Heart left ventricle (tissue), 16 donors: ENCODE measurements at regions not wholly inside any gene's neighbourhood (a gene's known extent, or its start where the extent isn't known, plus 50 kb on each side); places are given as distances from the start of the nearest gene placed in this dataset.

Source experiments
- ATAC-seq, 4 donors: fragments of 200-7000 bp; cut with Tn5 transposase; one replicate each; pipeline ENCODE4 v1.9.1; 2020 to 2022; ENCODE audit warnings: moderate library complexity in 4 of 4, mild to moderate bottlenecking in 3 of 4, moderate number of reproducible peaks in 1 of 4
- DNase-seq, 5 donors: peaks; one replicate each; pipeline ENCODE4 v3.0.0-alpha.2; 2020
- H3K27ac ChIP-seq, 12 donors: fragments of 200-600 bp; sonication (generic) in 4 of 12; one replicate each; pipeline versions ENCODE4 v1.5.0 to v1.8.0; 2016 to 2022; ENCODE audit warnings: mild to moderate bottlenecking in 2 of 12
- H3K27me3 ChIP-seq, 9 donors: fragments of 200-600 bp; sonication (generic) in 2 of 9; one replicate each; pipeline versions ENCODE4 v1.5.1 to v1.8.0; 2016 to 2022; ENCODE audit warnings: mild to moderate bottlenecking in 3 of 9
- H3K36me3 ChIP-seq, 9 donors: fragments of 200-600 bp; sonication (generic) in 2 of 9; one replicate each; pipeline versions ENCODE4 v1.5.0 to v1.8.0; 2018 to 2022; ENCODE audit warnings: mild to moderate bottlenecking in 2 of 9
- H3K4me1 ChIP-seq, 12 donors: fragments of 200-600 bp; sonication (generic) in 4 of 12; one replicate each; pipeline versions ENCODE4 v1.5.0 to v1.8.0; 2016 to 2022; ENCODE audit warnings: mild to moderate bottlenecking in 3 of 12
- H3K4me3 ChIP-seq, 12 donors: fragments of 200-600 bp; sonication (generic) in 4 of 12; one replicate each; pipeline versions ENCODE4 v1.5.0 to v1.8.0; 2017 to 2022; ENCODE audit warnings: mild to moderate bottlenecking in 9 of 12, moderate library complexity in 4 of 12
- H3K9me3 ChIP-seq, 12 donors: fragments of 200-600 bp; sonication (generic) in 4 of 12; one replicate each; pipeline versions ENCODE4 v1.5.0 to v1.8.0; 2016 to 2022; ENCODE audit warnings: mild to moderate bottlenecking in 1 of 12
- POLR2A ChIP-seq, 2 donors: fragments of 450-650 bp; IDR thresholded peaks; one replicate each; pipeline ENCODE4 v1.6.1; 2017; ENCODE audit warnings: antibody characterized with exemption in 2 of 2, mild to moderate bottlenecking in 2 of 2, moderate library complexity in 2 of 2
- WGBS, 4 donors: extraction: QIAGEN DNeasy Blood & Tissue Kit in 2 of 4; methylation state at CpG; one replicate each; pipeline versions ENCODE4 v1.1.5 to v1.1.7; 2013 to 2018; 5-methylcytosine and 5-hydroxymethylcytosine counted together
- intact Hi-C, 10 donors: fragments of 100-400 bp; cut with DNase I; formaldehyde crosslinking; loops; one replicate each; pipeline versions ENCODE4 v1.11.1 to v1.14.2; 2022
- TF ChIP-seq, protein P1 (sequence below), 12 donors: fragments of 200-600 bp; sonication (generic) in 4 of 12; IDR thresholded peaks; one replicate each; pipeline versions ENCODE4 v1.5.0 to v1.8.0; 2018 to 2022; ENCODE audit warnings: antibody characterized with exemption in 12 of 12, mild to moderate bottlenecking in 5 of 12
- donor health status: ischemic (EF 13 %, LVEDD 7.1; RV severe dilation, severe dysfunction).
- donor health status: healthy with polysubstance abuse.
- donor health status: DM: no; HTN: yes; CAD: no.
- donor health status: DM: no; HTN: no; CAD: no.
- donor health status: ischemic (EF 25% LVEDD 6.9; RV normal size, moderate dysfunction).
- donor health status: ischemic (EF 25% LVEDD 5.7; RV mildly dilated, moderate dysfunction).
- donor health status: healthy.
- donor health status: DM: yes; HTN: yes; CAD: no.
- donor health status: ischemic (EF 35%, LVEDD 5.7; RV mildly dilated, moderate dysfunction).
- donor health status: nonischemic (EF 11% LVEDD 7.7; RV severe dilation, severe dysfunction).
- donor health status: DM: yes; HTN: yes; CAD: no.
- donor health status: PGD.
- donor health status: ischemic (EF 29% LVEDD 5.4; RV normal size, mild dysfunction).
- donor health status: nonischemic (EF 23%, LVEDD 6.1; RV moderate dilation, normal function).

- Histone ChIP-seq H3K36me3 (no peaks in the 10 kb centered on the region), H3K4me3 (no peak overlapping the region), H3K27me3 (no peaks in the 10 kb centered on the region), H3K27ac (no peak overlapping the region), H3K9me3 (no peaks in the 10 kb centered on the region), H3K4me1 (peaks cover 0 to 4% (median 0%) of the 10 kb centered on the region in 12 donors)
- intact Hi-C loops, result no loop called here
- no peak for ATAC-seq
- WGBS, 4 donors, result 85 to 90% (median 87%) methylated on average over 14 of the region's 14 CpGs
- TF ChIP-seq, protein P1, sequence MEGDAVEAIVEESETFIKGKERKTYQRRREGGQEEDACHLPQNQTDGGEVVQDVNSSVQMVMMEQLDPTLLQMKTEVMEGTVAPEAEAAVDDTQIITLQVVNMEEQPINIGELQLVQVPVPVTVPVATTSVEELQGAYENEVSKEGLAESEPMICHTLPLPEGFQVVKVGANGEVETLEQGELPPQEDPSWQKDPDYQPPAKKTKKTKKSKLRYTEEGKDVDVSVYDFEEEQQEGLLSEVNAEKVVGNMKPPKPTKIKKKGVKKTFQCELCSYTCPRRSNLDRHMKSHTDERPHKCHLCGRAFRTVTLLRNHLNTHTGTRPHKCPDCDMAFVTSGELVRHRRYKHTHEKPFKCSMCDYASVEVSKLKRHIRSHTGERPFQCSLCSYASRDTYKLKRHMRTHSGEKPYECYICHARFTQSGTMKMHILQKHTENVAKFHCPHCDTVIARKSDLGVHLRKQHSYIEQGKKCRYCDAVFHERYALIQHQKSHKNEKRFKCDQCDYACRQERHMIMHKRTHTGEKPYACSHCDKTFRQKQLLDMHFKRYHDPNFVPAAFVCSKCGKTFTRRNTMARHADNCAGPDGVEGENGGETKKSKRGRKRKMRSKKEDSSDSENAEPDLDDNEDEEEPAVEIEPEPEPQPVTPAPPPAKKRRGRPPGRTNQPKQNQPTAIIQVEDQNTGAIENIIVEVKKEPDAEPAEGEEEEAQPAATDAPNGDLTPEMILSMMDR (IDR thresholded peaks at IDR 0.05), result no peak
- no peak for TF ChIP-seq POLR2A (IDR thresholded peaks at IDR 0.05)
- DNase-seq, result no peak
Measured at GRCh38 chr6:158920311-158920905, 79.6 kb downstream of the RSPH3 start.

GRCh38 chr6:158919865-158920264 lies 80.1 kb downstream of the RSPH3 start:
- intact Hi-C loops, result no loop called here
- DNase-seq (no peak), ATAC-seq (no peak)
- H3K4me1 ChIP-seq, result peaks cover 0 to 4% (median 0%) of the 10 kb centered on the region in 12 donors
- TF ChIP-seq, protein P1 (IDR thresholded peaks at IDR 0.05), result no peak
- TF ChIP-seq POLR2A (IDR thresholded peaks at IDR 0.05), result no peak
- 86 to 97% (median 93%) methylated on average over 3 of the region's 3 CpGs for WGBS, 4 donors
- H3K27ac ChIP-seq, result no peak overlapping the region
- no peak overlapping the region for H3K4me3 ChIP-seq
- H3K27me3 ChIP-seq, result no peaks in the 10 kb centered on the region
- no peaks in the 10 kb centered on the region for H3K9me3 ChIP-seq
- no peaks in the 10 kb centered on the region for H3K36me3 ChIP-seq

DNA sequence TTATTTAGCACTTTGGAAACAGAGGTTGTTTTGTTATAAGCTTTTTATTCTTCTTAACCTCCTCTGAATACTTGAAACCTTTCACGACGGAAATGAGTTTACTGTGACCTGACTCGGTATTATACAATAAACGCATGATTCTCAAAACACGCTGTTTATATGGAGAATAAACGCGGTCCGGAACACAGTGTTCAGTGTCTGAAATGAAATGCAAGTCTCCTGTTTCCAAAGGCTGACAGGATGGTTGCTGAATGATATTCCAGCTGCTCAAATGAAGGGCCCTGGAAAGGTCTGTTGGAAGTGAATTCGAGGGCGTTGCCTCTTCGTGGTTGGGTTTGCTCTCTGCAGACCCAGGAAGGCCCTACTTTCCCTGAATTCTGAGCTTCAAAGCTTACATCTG lies 83.4 kb downstream of the RSPH3 start:
- Histone ChIP-seq H3K4me1 (peaks cover 0 to 9% (median 0%) of the 10 kb centered on the region in 12 donors), H3K4me3 (no peak overlapping the region), H3K36me3 (no peaks in the 10 kb centered on the region), H3K27ac (no peak overlapping the region), H3K9me3 (no peaks in the 10 kb centered on the region), H3K27me3 (no peaks in the 10 kb centered on the region)
- 73 to 83% (median 80%) methylated on average over 11 of the region's 11 CpGs for WGBS, 4 donors
- TF ChIP-seq, protein P1 (IDR thresholded peaks at IDR 0.05), result no peak
- TF ChIP-seq POLR2A (IDR thresholded peaks at IDR 0.05), result no peak
- intact Hi-C loops, result no loop called here
- ATAC-seq (no peak), DNase-seq (no peak)

GRCh38 chr6:158914923-158915322 lies 85.1 kb downstream of the RSPH3 start:
- TF ChIP-seq, protein P1 (IDR thresholded peaks at IDR 0.05), result no peak
- TF ChIP-seq POLR2A (IDR thresholded peaks at IDR 0.05), result no peak
- no peak overlapping the region for H3K27ac ChIP-seq
- DNase-seq, result no peak
- H3K36me3 ChIP-seq, result no peaks in the 10 kb centered on the region
- no peaks in the 10 kb centered on the region for H3K27me3 ChIP-seq
- H3K9me3 ChIP-seq, result no peaks in the 10 kb centered on the region
- H3K4me3 ChIP-seq, result no peak overlapping the region
- ATAC-seq, result no peak
- intact Hi-C loops, result no loop called here
- WGBS, 4 donors, result 89 to 97% (median 92%) methylated on average over 8 of the region's 8 CpGs
- peaks cover 0 to 20% (median 0%) of the 10 kb centered on the region in 12 donors for H3K4me1 ChIP-seq
